UCSD-AML1 (cell line): ENCODE measurements at regions not wholly inside any gene's neighbourhood (a gene's known extent, or its start where the extent isn't known, plus 50 kb on each side); places are given as distances from the start of the nearest gene placed in this dataset.
"Not testable (repeated sequence)": the region's sequence is repeated elsewhere in the genome, so short reads cannot be mapped to it uniquely, and the experiment has no call there.

Source experiments
- DNase-seq: peaks from one replicate; lab custom pipeline; 2025; ENCODE audit not compliant: unreplicated experiment; lab: John Stamatoyannopoulos, UW

- no peak for DNase-seq
These were observed 156.8 kb upstream of the JARID2 start for GRCh38 chr6:15088904-15089568.

GRCh38 chr6:15089569-15090144 lies 156.2 kb upstream of the JARID2 start:
- no peak for DNase-seq

- no peak for DNase-seq
These were observed 155.7 kb upstream of the JARID2 start for GRCh38 chr6:15090145-15090579.

- DNase-seq: no peak
These were observed 155.0 kb upstream of the JARID2 start for GRCh38 chr6:15090745-15091384.

- DNase-seq: peak; percentile 42
These were observed 148.7 kb upstream of the JARID2 start for GRCh38 chr6:15096894-15097837.

GRCh38 chr6:15101130-15101529 lies 144.7 kb upstream of the JARID2 start:
- no peak for DNase-seq

GRCh38 chr6:15102241-15102640 lies 143.6 kb upstream of the JARID2 start:
- DNase-seq: no peak

- DNase-seq: no peak
These were observed 138.8 kb upstream of the JARID2 start for GRCh38 chr6:15106958-15107643.

- DNase-seq: no peak
These were observed 138.1 kb upstream of the JARID2 start for GRCh38 chr6:15107644-15108382.

- no peak for DNase-seq
These were observed 137.5 kb upstream of the JARID2 start for GRCh38 chr6:15108383-15108715.

GRCh38 chr6:15109338-15110090 lies 136.4 kb upstream of the JARID2 start:
- DNase-seq: no peak

GRCh38 chr6:15110726-15111354 lies 135.0 kb upstream of the JARID2 start:
- no peak for DNase-seq

GRCh38 chr6:15111576-15111975 lies 134.3 kb upstream of the JARID2 start:
- DNase-seq: not testable (repeated sequence)

- no peak for DNase-seq
These were observed 132.3 kb upstream of the JARID2 start for GRCh38 chr6:15113587-15113986.

GRCh38 chr6:15114061-15114460 lies 131.8 kb upstream of the JARID2 start:
- no peak for DNase-seq

- no peak for DNase-seq
These were observed 129.0 kb upstream of the JARID2 start for GRCh38 chr6:15116889-15117288.

- no peak for DNase-seq
These were observed 124.4 kb upstream of the JARID2 start for GRCh38 chr6:15121443-15121842.

GRCh38 chr6:15121977-15122550 lies 123.8 kb upstream of the JARID2 start:
- no peak for DNase-seq

- no peak for DNase-seq
These were observed 116.0 kb upstream of the JARID2 start for GRCh38 chr6:15129887-15130286.
